GM12865 (cell line): ENCODE measurements at regions not wholly inside any gene's neighbourhood (a gene's known extent, or its start where the extent isn't known, plus 50 kb on each side); places are given as distances from the start of the nearest gene placed in this dataset.
"Not testable (repeated sequence)": the region's sequence is repeated elsewhere in the genome, so short reads cannot be mapped to it uniquely, and the experiment has no call there.

Source experiments
- DNase-seq: peaks from one replicate; pipeline ENCODE4 v3.0.0; 2010; ENCODE audit warnings: low read depth
- H3K4me3 ChIP-seq: 2 replicates; pipeline ENCODE4 v1.5.1; 2011; ENCODE audit warnings: mild to moderate bottlenecking, low read depth, low read length, control low read depth
- CTCF ChIP-seq: IDR thresholded peaks from 2 replicates; pipeline ENCODE4 v1.5.1; 2011; ENCODE audit warnings: low read length, control low read depth, low read depth, inconsistent platforms; ENCODE audit not compliant: insufficient read depth; ENCODE audit errors: missing control alignments

- no peak for TF ChIP-seq CTCF
- H3K4me3 ChIP-seq: no peak overlapping the region
- no peak for DNase-seq
These were observed 117.6 kb downstream of the ZNF467 start for GRCh38 chr7:149655784-149656183.

- no peak overlapping the region for H3K4me3 ChIP-seq
- TF ChIP-seq CTCF: no peak
- no peak for DNase-seq
These were observed 118.8 kb downstream of the ZNF467 start for GRCh38 chr7:149654588-149654987.

GRCh38 chr7:149650190-149650589, 123.2 kb downstream of the ZNF467 start:
- H3K4me3 ChIP-seq, DNase-seq: not testable (repeated sequence)

- no peak for TF ChIP-seq CTCF
- H3K4me3 ChIP-seq: no peak overlapping the region
- no peak for DNase-seq
These were observed 128.6 kb downstream of the ZNF467 start for GRCh38 chr7:149644754-149645153.

- no peak for DNase-seq
- no peak overlapping the region for H3K4me3 ChIP-seq
- no peak for TF ChIP-seq CTCF
These were observed 130.8 kb downstream of the ZNF467 start for GRCh38 chr7:149642589-149642988.

- no peak for TF ChIP-seq CTCF
- no peak for DNase-seq
- H3K4me3 ChIP-seq: no peak overlapping the region
These were observed 134.6 kb downstream of the ZNF467 start for GRCh38 chr7:149638566-149639320.

GRCh38 chr7:149637911-149638565, 135.3 kb downstream of the ZNF467 start:
- DNase-seq: no peak
- no peak for TF ChIP-seq CTCF
- H3K4me3 ChIP-seq: no peak overlapping the region
